ENCODE measurements at regions not wholly inside any gene's neighbourhood (a gene's known extent, or its start where the extent isn't known, plus 50 kb on each side); places are given as distances from the start of the nearest gene placed in this dataset.
A peak's percentile ranks its signal among the peaks of the same experiment; 100 is the strongest.

DNA sequence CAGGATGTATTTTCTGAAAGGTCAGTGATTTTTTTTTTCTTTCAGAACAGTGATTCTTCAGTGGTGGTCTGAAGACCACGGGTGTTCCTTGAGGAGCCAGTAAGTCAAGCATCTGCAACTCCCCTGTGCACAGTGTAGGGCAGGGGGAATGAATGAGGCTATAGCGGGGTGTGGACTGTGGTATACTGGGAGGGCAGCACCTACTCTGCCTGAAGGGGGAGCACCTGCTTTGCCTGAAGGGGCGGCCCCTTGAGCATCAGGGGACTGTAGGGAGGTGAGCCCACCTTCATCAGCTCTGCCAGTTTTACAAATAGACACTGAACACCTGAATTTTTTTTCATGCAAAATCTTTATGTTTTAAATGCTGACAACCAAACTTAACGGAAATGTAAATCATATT is 77.5 kb upstream of the RIPOR2 start:
- DNase-seq, result no peak

- DNase-seq, result no peak
These were observed 78.6 kb upstream of the RIPOR2 start for GRCh38 chr6:25014369-25014768.

- DNase-seq, result no peak
These were observed 79.2 kb upstream of the RIPOR2 start for GRCh38 chr6:25014791-25015560.

DNA sequence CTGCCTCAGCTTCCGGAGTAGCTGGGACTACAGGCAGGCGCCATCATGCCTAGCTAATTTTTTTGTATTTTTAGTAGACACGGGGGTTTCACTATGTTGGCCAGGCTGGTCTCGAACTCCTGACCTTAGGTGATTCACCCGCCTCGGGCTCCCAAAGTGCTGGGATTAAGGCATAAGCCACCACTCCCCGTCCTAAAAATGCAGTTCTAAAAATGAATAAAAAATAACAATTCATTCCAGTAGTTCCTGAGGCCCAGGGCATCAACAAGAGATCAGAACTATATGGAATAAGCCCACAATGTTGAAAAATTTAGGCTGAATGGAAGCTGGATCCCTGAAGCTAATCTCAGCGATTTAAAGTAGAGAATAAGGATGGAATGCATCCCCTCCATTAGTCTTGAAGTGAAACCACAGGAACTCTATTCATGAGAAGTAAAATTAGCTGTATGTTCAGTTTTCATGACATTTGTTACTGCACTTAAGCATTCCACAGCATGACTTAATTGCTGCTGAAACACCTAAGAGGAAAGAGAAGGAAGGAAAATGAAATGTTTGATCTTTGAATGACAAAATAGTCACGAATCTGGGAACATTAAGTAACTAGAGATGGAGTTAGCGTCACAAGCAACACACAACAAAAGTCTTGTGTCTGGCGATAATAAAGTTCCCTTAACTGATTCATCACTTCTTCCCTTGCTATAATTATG is 80.4 kb upstream of the RIPOR2 start:
- no peak for DNase-seq

- DNase-seq, result no peak
These were observed 81.7 kb upstream of the RIPOR2 start for GRCh38 chr6:25017486-25017885.

GRCh38 chr6:25017932-25018567 is 82.3 kb upstream of the RIPOR2 start:
- peak; percentile 24 to 65 for DNase-seq

GRCh38 chr6:25018568-25018954 is 82.8 kb upstream of the RIPOR2 start:
- DNase-seq, result no peak

- no peak for DNase-seq
These were observed 86.4 kb upstream of the RIPOR2 start for GRCh38 chr6:25022140-25022553.

DNA sequence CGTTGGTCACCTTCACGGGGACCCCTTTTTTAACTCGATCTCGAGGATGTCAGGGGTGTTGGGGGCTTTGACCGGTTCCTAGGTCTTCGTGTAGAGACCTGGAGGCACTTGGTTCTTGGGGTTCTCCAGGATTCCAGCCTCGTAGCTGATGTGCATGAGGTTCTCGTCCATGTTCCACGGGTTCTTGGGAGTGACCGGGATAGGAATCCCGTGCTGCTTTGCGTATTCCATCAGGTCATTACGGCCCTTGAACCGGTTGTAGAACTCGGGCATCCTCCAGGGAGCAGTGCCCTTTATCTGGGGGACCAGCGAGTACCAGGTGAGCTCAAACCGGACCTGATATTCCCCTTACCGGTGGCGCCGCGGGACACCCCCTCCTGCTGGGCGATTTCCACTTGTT is 88.0 kb upstream of the RIPOR2 start:
- no peak for DNase-seq

- no peak for DNase-seq
These were observed 89.1 kb upstream of the RIPOR2 start for GRCh38 chr6:25024821-25025220.

DNA sequence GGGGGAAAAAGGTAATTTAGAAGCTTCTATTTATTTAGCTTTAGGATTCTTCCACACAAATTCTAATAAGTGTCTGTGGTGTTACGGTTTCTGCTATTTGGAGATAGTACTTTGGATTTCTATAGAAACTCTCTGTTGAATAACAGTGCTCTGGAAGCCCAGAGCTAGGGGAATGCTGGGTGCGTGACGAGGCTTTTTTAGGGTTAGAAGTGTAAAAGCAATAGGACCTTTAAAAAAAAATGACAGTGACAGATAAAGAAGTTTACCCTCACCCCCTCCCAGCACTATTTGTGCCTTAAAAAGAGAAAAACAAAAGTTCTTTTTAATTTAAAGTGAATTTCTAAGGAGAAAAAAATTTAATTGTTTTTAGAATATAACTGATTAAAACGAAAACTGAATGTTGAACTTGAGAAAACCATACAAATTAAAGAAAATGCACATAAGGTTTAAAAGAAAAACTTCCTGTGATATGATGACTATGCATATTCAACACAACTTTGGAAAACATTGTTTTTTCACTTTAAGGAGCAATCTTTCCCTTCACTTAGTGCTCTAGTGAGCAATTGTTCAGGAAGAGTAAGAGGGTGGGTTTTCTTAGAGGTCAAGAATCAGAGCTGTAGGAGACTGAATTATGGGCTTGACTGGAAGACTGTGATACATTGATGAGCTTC is 89.6 kb upstream of the RIPOR2 start:
- no peak for DNase-seq

DNA sequence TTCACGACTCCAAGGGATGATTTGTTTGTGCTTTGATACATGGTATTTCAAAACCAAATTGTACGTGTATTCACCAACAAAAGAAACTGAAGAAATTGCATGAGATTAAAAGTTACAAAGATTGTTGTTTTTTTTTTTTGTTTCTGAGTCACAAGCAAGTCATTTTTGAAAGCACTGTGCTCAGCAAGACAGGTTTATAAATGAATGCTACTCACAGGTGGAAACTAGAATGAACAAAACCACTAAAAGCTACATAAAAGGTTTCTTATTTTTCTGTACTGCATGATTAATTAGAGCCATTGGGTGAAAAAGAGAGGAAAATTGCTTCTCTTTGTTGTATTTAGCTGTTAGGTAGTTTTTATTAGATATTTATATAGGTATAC is 90.2 kb upstream of the RIPOR2 start:
- no peak for DNase-seq

DNA sequence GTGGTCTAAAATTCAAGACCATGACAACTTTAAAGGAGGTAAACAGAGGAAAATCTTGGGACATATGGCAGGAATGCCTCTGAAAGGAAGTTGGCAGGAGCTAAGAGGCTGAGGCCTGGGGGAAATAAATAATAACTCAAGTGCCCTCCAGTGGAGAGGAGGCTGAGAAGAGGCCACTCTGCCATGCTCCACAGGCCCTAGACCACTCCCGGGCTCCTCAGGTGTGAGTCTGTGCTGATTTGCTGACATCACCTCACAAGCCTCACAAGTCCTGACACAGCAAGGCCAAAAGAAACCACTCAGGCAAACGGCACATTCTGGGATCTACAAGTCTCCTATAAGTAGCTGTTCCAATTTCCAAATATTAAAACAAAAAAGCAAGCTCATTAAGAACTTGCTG is 91.0 kb upstream of the RIPOR2 start:
- DNase-seq, result no peak

DNA sequence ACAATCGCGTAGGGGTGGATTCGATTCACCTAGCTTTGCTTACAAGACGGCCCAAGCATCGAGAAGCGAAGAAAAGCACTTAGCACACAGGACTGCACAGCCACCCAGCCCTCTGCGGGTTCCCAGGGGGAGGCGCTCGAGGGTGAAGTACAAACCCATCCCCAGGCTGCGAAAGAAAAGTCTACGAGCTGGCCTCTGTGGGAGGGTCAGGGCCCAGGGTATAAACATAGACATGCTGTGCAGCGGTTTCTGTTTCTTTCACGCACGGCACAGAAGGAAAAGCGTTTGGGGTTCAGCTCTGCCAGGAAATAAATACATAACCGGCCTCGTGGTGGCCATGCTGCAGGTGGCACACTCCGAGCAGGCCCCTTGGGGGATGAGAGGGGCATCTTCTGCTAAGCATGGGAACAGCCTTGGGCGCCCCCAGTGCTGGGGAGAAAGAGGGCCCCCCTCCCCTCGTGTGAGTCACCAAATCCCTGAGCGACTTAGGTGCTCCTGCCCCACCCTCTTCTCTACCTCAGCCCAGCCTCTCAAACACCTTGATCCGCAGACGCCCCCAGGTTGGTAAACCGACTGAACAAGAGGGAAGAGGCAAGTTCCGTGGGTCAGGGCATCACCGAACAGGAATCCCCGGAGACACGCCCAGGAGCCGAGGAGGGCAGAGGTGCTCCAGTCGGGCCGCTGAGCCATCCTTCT is 91.6 kb upstream of the RIPOR2 start:
- no peak for DNase-seq

- no peak for DNase-seq
These were observed 92.6 kb upstream of the RIPOR2 start for GRCh38 chr6:25028328-25028727.

GRCh38 chr6:25032934-25033333 is 97.2 kb upstream of the RIPOR2 start:
- DNase-seq, result no peak

- DNase-seq, result no peak
These were observed 98.7 kb upstream of the RIPOR2 start for GRCh38 chr6:25034431-25034921.

GRCh38 chr6:25035174-25035511 is 99.4 kb upstream of the RIPOR2 start:
- DNase-seq, result no peak

DNA sequence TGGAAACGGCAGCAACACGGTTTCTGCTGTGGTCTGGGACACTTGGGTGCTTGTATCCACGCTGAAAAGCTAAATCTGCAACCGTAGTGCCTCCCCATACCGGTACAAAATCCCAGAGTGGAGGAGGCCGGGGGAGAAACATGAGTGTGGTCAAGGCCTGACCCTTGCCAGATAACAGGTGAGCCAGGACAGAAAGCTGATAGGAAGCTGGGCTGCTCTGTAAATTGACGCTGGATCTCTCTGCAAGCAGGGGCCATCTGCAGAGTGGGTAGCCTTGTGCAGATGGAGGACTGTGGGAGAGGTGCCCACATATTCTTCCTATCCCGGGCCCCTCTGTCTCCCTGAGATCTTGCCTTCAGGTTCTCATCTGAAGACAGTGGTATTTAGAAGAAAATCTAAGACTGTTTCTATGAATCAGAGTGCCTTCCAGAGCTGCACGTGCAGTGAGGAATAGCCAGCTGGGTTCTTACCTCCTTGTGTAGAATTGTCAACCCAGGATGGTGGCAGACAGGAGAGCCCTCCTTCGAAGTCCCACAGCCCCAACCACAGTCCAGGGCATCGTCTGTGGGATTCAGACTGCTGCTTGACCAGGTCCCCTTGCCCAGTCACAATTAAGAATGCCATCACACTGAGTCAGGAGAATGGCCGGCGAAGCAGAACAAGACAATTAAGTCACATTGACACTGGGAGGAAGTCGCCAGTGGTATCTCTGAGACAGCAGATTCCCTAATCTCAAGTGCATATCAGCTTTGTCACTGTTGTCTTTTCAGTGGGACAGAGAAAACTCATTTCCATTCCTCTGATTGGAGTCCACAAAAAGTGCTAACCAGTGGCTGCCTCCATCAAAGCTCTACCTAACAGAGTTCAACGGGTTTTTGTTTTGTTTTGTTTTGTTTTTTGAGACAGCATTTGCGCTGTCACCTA is 100.0 kb upstream of the RIPOR2 start:
- DNase-seq, result no peak

DNA sequence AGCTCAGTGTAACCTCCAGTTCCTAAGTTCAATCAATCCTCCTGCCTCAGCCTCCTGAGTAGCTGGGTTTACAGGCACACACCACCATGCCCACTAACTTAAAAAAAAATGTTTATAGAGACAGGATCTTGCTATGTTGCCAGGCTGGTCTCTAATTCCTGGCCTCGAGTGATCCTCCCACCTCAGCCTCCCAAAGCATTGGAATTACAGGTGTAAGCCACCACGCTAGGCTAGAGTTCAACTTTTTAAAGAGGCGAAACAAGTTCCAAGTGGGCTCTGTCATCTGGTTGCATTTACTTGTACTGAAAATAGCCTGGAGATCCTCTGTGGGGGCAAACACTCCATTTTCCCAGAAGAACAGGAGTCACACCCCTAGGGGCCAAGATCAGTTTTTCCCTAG is 100.7 kb upstream of the RIPOR2 start:
- DNase-seq, result no peak

DNA sequence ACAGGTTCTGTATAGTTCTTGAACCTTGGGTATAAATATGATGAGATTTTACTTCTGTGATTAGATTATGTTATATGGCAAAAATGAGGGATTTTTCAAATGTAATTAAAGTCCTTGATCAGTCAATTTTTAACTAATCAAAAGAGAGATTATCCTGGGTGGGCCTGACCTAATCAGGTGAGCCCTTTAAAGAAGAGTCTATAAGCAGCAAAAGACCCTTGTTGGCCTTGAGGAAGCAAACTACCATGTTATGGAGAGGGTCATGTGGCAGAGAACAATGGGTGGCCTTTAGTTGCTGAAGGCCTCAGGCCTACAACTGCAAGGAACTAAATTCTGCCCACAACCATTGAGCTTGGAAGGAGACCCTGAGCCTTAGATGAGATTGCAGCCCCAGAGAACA is 102.5 kb upstream of the RIPOR2 start:
- DNase-seq, result no peak

GRCh38 chr6:25038999-25039398 is 103.2 kb upstream of the RIPOR2 start:
- no peak for DNase-seq
